GM10266 (cell line): ENCODE measurements at regions not wholly inside any gene's neighbourhood (a gene's known extent, or its start where the extent isn't known, plus 50 kb on each side); places are given as distances from the start of the nearest gene placed in this dataset.

Experiments used
- DNase-seq: peaks from one replicate; pipeline ENCODE4 v3.0.0; 2012; ENCODE audit errors: extremely low spot score
- TF ChIP-seq, protein P1 (sequence below): IDR thresholded peaks from 2 replicates; pipeline ENCODE4 v1.5.1; 2012; ENCODE audit warnings: mild to moderate bottlenecking, low read depth; ENCODE audit not compliant: control insufficient read depth, insufficient read depth; ENCODE audit errors: missing control alignments

- DNase-seq, result no peak
- TF ChIP-seq, protein P1, sequence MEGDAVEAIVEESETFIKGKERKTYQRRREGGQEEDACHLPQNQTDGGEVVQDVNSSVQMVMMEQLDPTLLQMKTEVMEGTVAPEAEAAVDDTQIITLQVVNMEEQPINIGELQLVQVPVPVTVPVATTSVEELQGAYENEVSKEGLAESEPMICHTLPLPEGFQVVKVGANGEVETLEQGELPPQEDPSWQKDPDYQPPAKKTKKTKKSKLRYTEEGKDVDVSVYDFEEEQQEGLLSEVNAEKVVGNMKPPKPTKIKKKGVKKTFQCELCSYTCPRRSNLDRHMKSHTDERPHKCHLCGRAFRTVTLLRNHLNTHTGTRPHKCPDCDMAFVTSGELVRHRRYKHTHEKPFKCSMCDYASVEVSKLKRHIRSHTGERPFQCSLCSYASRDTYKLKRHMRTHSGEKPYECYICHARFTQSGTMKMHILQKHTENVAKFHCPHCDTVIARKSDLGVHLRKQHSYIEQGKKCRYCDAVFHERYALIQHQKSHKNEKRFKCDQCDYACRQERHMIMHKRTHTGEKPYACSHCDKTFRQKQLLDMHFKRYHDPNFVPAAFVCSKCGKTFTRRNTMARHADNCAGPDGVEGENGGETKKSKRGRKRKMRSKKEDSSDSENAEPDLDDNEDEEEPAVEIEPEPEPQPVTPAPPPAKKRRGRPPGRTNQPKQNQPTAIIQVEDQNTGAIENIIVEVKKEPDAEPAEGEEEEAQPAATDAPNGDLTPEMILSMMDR, result no peak
Observed at GRCh38 chr5:102014371-102014770, 281.7 kb downstream of the SLCO4C1 start.

DNA sequence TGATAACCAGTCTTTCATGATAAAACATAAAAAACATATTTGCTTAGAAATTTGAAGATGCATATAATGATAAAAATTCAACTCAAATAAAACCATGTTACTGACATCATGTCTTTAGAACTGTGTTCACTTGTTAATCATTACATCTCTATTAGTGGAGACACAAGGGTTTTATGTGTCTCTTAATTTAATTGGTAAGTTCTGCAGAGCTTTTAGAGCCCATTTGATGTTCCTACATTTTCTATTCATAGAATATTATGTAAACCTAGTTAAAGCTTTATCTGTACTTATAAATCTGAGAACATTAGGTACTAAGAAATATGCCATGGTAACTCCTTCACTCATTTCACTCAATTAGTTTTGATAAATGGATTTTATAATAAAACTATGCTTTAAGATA, 285.4 kb downstream of the SLCO4C1 start:
- DNase-seq, result no peak
- TF ChIP-seq, protein P1, result no peak

DNA sequence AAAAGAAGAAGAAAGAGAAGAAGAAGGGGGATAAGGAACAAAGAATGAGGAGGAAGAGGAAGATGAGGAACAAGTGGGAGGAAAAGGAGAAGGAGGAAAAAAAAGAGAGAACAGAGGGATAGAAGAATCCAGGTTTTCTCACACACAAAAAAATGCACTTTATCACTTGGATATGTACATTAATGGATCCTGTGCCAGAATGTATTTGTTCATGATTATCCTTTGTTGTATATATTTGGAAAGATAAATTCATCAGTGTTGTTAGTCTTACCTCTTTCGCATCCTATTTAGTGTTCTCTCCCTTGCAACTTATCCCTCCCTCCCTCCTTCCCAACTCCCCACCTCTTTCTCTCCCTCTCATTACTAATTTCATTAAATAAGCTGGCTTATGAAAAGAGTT, 298.8 kb downstream of the SLCO4C1 start:
- TF ChIP-seq, protein P1, result no peak
- no peak for DNase-seq

DNA sequence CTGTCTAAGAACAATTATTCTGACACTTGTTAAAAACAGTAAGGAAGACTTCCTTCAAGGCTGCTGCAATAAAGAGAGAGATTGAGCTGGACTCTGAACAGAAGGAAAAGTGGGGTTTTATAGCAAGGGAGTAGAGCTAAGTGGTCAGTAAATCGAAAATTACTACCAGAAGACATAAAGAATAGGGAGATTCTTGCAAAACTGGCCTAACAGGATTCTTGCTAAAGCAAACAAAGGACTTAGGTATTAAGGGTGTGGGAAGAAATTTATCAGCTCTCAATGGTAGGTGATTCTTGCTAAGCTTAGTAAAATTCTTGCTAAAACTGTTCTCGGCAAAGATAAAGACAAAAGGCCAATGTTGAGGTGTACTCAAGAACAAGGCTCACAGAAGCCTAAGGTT, 300.5 kb downstream of the SLCO4C1 start:
- no peak for DNase-seq
- TF ChIP-seq, protein P1, result no peak

- TF ChIP-seq, protein P1, result no peak
- no peak for DNase-seq
Observed at GRCh38 chr5:101991486-101991885, 304.6 kb downstream of the SLCO4C1 start.

- TF ChIP-seq, protein P1, result no peak
- DNase-seq, result no peak
Observed at GRCh38 chr5:101989659-101990058, 306.4 kb downstream of the SLCO4C1 start.

DNA sequence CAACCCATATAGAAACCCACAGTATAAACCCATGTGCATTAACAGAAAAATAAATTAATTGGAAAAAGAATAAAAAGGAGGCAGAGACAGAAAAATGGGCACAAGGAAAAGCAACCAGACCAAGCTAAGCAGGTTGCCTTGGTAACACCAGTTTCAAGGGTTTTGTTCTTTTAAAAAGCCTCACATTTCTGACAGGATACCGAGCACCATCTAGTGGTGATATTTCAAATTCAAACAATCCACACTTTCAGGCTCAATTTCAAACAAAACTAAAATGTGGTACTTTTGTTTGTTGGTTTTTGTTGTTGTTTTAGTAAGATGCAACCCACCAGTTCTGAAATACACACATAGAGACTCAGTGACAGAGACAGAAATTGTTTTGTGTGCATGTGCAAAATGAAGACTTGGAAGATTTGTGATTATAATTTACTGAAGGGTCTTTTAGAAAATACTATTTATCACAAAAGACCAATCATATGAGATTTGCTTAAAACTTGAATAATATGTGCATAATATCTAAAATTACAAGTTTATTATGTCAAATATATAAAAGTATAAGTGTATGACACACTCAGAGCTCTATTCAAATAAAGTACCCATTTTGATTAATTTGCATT, 318.2 kb downstream of the SLCO4C1 start:
- TF ChIP-seq, protein P1, result peak; percentile 47

More for the DNA sequence above, 318.2 kb downstream of the SLCO4C1 start:
- peak; percentile 44 for DNase-seq
